Activated CD4-positive, alpha-beta T cell treated with anti-CD3 and anti-CD28 coated beads, Interleukin-2, amount 50 U/mL, for 16 hours (primary cell): ENCODE measurements at regions not wholly inside any gene's neighbourhood (a gene's known extent, or its start where the extent isn't known, plus 50 kb on each side); places are given as distances from the start of the nearest gene placed in this dataset.

Experiments
- DNase-seq: peaks from one replicate; pipeline ENCODE4 v3.0.0-alpha.2; 2020

DNA sequence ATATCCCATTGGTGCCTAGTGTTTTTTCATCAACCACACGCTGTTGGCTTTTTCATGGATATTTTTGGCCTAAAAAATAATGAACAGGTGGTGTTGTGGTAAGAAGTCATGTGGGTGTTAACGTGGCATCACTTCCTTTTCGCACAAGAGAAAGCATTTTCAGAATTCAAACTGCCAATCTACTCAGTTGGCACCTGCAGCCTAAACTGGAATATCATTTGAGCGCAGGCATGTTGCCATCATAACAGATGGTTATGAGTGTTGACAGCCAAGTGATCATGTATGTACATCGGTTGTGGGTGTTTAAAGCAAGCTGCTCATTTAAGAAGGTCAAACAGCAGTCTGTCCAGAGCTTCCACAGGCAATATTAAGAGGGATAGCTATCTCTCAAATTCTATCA lies 1963.0 kb downstream of the NCAM2 start:
- no peak for DNase-seq

DNA sequence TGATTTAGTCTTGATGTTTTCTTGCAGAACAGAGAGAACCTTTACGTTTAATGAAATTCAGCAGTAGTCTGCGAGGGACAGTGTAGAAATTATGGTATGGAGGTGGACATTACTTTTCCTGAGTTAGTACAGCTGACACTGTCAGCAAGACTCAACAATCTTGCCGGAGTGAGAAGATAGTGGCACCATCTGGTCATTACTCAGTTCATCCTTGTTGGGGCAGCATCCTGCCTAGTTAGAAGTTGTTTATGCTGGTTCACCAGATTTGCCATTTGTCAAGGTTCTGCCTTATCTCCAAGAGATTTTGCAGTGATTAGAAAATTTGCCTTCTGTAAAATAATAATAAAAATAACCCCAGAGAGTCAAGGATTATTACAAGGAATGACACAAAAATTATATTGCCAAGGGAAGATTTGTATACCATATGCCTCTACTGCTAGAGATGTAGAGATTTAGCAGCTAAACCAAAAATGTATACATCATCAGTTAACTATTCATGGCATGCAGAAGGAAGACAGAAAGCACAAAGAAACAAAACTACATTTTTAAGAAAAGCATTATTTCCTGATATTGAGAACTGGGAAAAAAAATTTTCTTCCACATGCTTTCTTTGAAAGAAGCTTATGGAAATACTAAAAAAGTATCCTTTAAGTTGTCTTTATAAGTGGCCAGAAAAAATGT lies 1967.4 kb downstream of the NCAM2 start:
- DNase-seq = no peak

DNA sequence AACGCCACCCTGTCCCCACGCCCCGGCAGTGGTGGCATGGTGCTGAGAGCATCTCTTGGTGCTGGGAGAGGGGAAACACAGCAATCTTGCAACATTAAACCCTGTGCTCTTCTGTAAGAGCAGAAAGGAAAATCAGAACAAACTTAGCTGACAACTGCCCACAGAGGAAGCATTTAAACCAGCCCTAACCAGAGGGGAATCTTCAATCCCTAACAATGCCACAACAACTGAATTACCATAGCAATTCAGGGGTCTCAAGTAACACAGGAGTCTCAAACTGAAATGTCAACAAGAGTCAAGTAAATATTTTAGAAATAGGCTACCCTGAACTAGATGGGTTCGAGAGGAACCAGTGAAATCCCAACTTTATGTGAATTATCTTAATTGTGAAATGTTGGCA lies 1983.6 kb downstream of the NCAM2 start:
- no peak for DNase-seq

DNA sequence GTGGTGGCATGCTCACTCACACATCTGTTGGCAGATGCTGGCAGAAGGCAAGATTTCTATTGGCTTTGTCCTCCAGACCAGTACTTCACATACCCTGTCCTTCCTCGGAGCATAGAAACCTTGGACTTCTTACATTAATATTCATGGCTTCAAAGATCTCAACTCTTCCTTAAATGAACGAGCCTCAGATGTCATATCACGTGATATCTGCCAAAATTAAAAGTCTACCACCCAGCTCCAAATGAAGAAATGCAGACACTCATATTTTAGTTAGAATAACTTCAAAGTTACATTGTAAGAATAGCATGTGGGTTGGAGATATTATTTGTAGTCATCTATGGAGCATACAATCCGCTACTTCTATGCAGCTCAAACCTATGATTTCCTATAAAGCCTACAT lies 1994.9 kb downstream of the NCAM2 start:
- DNase-seq = no peak

DNA sequence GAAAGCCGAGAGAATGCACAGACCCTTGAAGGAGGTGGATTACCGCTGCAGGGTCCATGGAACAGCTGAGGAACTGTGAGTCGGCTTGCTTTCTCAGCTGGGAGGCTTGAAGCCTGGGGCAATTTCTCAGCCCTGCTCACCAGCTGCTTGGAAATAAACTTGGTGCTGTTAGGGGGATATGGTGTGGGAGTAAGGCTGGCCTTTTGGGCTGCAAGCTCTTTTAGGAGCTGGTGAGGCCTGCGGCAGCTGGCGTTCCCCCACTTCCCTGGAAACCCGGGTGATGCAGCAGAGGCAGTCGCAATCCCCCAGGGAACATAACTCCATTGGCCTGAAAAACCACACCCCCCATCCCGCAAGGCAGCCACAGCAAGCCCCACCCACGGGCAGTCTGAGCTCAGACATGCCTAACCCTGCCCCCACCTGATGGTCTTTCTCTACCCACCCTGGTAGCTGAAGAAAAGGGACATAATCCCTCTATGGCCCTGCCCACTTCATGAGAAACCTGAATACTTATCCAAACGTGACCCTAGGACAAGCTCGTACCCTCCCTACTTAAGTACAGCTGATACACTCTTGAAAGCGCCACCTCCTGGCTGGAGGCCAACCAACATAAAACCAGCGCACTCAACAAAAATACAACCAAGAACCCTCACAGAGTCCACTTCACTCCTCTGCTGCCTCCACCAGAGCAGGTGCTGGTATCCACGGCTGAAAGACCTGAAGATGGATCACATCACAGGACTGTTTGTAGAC lies 1995.8 kb downstream of the NCAM2 start:
- DNase-seq = no peak

DNA sequence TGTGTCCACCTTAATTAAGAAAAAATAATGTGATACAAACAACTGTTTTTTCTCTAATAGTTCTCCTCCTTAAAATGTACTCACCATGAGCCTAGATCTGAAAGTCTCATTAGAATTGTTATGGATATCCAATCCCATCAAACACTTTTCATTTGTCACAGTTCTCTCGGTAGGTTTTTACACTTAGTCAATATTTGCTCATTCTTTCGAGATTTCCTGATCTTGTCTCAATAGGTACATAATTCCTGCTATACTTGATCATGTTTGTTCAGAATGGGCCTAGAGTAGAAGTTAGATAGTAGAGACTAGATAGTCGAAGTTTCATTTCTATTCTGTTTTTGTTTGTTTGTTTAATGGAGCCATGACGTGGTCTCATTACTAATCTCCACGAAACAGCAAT lies 2005.7 kb downstream of the NCAM2 start:
- DNase-seq = no peak

DNA sequence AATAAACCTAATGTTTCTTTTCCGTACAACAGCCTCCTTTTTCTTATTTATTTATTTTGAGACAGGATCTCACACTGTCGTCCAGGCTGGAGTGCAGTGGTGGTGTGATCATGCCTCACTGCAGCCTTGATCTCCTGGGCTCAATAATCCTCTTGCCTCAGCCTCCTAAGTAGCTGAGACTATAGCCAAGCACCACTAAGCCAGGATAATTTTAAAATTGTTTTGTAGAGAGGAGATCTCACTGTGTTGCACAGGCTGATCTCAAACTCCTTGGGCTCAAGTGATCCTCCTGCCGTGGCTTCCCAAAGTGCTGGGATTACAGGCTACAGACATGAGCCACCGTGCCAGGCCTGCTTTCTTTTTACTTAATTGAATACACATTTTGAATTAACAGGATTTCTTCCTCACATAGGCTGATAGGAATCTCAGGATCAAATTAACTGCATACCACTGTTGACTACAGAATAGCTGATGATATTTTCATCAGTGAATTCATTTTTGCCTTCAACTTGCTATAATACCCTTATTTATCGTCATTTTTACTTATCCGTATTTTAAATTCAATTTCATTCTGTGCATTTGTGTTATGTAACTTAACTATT lies 2010.5 kb downstream of the NCAM2 start:
- no peak for DNase-seq

DNA sequence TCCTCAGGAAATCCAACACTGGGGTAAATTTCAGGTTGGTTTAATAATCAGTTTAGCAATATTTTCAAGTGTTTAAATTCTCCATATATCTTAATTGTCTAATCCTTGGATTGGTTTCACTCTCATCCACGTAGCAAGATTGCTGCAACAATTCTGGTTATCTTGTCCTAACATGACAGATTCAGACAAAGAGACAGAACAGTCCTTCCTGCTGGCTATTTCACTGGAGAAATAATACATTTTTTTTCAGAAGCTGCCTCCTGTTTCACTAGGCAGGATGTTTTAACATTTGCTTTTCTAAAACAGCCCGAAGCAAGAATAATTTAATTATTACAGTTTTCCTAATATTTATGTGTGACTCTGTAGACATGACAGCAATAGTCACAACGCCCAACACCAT lies 2011.2 kb downstream of the NCAM2 start:
- no peak for DNase-seq

DNA sequence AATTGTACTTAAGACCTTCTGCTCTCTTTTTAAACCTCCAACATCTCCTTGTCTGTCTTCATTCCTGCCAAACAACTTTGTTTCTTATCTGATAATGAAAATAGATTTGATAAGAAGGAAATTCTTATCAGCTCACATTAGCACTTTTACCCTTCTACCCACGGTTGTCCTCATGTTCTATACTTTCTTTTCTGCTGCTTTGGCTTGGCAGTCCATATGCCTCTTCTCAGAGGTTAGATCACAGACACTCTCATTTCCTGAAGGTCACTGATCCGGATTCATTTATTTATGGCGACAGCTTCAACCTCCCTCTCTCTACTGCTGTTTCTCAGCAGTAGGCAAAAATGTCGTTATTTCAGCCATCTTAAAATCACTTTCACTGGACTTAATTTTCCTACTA lies 2015.8 kb downstream of the NCAM2 start:
- no peak for DNase-seq

DNA sequence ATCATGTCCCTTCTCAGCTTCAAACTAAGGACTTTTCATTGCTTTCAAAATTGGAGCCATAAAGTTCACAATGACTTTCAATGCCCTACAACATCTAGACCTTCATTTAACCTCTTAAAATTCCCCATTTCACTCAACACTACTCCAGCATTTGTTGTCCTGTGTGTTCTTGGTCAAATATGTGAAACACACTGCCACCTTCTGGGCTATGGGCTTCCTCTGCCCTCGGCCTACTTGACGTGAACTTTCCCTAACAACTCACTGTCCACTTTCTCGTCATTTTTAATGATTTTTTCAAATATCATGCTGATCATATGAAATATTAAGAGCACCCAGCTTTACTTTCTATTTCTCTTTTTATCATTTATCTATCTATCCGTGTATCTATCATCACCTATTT lies 2018.4 kb downstream of the NCAM2 start:
- no peak for DNase-seq

DNA sequence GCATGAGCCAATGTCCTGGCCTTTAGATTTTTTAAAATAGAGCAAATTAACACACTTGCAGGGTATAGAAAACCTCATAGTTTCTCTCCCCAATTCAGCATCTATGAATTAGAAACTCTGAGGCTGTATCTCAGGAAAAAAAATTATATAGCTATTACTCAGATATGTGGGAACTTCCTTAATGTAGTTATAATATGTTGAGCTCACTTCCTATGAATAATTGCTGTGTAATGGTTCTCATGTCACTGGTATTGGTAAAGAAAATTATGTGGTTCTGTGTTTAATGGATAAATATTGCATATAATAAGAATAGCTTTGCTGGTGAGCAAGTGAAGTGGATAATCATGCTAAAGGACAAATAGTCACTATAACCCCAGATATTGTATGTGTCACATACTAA lies 2019.8 kb downstream of the NCAM2 start:
- no peak for DNase-seq

DNA sequence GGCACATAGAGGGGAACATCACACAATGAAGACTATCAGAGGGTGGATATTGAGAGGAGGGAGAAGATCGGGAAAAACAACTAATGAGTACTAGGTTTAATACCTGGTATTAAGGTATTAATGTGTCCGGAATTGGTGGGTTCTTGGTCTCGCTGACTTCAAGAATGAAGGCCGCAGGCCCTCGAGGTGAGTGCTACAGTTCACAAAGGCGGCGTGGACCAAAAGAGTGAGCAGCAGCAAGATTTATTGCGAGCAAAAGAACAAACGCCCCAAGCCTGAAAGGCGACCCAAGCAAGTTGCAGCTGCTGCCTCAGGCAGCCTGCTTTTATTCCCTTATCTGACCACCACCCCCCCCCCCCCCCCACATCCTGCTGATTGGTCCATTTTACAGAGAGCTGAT lies 2022.8 kb downstream of the NCAM2 start:
- DNase-seq = no peak

DNA sequence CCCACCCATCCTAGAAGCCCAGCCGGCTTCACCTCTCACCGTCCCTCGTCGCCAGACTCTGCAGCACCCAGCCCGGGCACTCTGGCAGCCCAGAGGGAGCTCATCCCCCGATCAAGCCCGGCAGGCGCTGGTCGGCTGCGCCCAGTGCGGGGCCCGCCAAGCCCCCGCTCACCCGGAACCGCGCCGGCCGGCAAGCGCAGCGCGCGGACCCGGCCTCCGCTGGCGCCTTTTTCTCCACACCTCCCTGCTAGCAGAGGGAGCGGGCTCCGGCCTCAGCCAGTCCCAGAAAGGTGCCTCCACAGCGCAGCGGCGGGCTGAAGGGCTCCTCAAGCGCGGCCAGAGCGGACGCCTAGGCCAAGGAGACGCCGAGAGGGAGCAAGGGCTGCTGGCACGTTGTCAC lies 2023.3 kb downstream of the NCAM2 start:
- DNase-seq = no peak

DNA sequence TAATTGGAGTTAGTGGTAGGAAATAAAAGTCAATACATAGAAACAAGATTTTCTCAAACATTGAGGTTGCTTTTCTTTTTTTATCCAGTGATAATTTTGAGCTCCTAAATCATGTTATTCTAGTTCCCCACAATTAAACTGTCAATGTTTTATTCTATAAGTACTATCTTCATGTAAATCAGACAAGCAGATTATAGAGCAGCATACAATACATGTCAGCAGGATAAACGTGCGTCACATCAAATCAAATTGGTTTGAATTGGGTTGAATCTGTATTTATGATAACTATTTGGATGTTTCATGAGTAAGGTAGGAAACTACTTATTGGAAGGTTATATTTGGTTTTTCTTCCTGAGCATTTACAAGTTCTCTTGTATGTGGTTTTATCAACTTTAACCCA lies 2028.7 kb downstream of the NCAM2 start:
- DNase-seq = no peak

DNA sequence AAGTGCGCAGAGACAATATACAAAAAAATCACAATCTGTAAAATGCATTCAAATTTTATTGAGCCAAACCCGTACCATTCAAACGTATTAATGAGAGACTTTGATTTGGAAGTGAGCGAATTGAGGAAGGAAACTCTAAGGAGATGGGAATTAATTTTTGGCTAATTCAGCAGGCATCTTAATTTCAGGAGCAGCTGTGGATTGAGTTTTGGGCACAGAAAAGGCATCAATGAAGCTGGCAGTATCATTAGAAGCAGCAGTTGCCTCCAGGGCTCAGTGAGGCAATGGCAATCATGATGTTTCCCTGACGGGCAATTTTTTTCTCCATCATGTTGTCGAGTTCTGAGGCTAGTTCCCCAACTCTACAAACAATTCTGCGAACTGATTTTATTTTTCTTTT lies 2041.6 kb downstream of the NCAM2 start:
- DNase-seq = no peak

DNA sequence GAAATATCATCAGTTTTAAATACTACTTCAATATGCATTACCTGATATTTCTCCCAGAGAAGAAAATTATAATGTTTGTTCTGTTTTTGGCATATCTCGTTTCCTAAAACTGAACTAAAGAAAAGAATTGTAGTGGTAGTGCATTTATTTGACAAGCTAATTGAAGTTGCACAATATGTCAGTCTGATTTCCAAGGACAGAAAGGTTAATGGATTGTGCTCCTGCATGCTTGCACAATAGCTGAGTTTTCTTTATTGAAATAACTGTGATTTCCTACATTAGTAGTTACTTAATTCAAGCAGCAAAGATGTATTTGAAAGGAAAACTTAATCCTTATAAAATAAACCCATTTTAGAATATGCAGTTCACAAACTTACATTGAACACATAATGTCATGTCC lies 2047.7 kb downstream of the NCAM2 start:
- DNase-seq = no peak

DNA sequence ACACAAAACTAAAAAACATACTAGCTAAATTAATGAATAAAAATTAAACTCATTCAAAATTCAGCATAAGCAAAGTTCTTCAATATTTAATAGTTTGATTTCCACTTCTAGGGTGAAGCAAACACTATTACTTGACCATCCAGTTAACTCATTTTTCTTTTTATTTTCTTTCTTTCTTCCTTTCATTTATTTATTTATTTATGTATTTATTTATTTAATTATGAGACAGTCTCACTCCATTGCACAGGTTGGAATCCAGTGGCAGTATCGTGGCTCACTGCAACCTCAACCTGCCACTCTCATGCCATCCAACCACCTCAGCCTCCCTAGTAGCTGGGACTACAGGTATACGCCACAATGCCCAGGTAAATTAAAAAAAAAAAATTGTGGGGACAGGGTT lies 2069.5 kb downstream of the NCAM2 start:
- DNase-seq = no peak

DNA sequence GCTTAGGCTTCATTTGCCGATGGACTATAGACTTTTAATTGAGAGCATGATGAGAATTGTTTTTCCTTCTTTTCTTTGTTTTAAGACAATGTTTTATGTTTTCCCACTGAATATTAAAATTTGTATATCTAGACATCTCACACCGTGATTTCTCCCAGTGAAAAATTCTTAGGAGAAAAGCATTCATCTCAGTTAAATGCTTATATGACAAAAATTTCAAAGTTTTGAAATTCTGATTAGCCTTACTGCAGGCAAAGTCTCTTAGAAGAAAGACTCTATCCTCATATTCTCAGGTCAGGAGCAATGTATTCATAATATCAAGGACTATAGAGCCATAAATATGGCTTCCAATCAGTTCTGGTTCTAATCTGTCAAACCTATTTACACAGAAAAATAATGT lies 2085.0 kb downstream of the NCAM2 start:
- DNase-seq = no peak

DNA sequence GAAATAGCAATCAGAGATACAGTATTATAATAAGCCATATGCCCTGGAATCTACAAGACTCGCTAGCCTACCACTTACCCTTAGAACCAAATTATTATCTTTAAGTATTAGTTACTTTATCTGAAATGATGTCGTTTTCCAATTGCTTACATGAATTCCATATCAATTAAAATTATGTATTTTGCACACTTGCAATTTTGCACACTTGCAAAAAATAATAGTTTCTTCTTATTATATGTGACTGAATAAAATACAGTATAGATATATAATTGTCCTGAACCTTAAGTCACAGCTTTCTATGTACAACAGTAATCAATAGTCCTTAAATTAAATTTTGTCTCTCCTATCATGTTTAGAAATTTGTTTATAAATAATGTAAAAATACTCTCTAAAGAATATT lies 2095.1 kb downstream of the NCAM2 start:
- no peak for DNase-seq

DNA sequence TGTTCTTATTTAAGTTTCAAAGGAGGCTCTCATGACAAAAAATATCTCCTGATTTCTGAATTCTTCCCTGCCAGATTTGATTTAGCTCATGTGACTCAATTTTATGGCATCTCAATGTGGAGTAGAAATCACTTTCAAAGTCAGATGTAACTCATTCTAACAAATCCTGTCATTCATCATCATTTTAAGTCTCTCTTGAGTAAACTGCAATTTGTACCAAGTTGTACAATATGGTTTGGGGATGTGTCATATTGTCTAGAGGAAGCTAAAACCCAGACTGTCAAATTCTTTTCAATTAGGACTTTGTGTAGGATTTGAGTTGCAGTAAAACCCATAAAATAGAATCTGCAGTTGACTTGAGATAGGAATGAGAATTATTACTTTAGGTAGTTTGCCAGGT lies 2101.0 kb downstream of the NCAM2 start:
- DNase-seq = no peak

DNA sequence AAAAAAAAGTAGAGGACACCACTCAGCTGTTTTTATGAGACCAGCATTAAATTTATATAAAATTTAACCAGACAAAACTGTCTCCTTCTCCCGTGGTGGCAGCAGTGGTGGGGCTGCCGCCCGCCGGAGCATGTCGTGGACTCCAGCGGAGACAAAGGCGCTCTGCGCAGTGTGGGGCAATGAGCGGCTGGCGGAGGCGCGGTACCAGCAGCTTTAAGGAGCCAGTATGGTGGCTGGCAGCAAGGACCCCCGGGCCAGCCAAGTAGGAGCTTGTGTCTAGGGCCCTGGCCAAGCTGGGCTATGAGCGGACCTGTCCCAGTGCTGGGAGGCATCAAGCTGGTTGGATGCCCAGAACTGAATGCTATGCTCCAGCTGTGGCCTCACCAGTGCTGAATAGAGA lies 2102.9 kb downstream of the NCAM2 start:
- no peak for DNase-seq

DNA sequence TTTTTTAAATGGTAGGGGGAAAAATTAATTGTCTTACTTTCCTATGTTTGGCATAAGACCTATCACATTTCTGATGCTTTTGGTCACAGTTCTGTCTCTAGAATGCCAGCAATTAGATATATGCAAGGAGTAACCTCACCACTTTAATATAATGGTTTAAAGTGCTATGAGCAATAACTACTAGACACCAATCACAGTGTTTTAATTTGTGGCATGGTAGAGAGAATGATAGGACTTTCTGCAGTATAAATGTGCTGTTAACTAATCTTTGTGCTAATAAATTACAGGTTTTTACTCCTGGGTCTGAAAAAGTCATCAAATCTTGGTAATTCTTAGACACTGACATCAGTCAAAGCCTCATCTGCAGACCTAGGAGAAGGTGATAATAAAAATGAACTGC lies 2110.3 kb downstream of the NCAM2 start:
- DNase-seq = no peak

DNA sequence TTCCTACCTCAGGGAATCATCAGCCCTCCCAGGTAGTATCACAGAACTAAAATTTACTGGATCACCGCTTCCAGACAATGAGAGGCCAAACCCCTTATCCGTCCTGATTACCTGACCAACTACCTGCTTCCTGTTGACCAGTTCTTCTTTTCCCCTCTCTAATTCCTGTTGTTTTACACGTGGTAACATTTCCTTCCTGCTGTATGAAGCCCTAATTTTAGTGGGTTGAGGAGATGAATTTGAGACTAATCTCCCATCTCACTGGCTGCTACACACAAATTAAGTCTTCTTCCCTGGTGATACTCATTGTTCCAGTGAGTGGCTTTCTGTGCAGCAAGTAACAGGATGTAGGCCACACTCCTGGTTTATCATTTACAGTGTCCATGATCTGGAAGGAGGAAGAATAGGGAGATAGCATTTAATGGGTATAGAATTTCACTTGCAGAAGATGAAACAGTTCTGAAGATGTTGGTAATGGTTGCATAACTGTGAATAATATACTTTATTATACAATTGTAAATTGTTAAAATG lies 2112.9 kb downstream of the NCAM2 start:
- DNase-seq = no peak

DNA sequence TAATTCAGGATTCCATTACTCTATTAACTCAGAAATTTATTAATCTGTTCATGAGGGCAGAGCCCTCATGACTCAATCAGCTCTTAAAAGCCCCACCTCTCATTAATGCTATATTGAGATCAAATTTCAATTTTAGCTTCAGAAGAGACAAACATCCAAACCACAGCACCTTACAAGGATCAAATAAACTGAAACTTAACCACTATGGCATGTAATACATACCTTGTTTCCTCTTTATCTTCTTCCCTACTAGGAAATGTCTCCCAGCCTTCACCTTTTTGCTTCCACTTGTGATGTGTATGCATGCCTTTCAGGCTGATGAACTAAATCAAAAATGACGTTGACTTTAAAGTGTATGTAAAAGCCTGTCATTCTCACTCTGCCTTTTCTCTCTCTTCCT lies 2121.3 kb downstream of the NCAM2 start:
- DNase-seq = no peak
